Activated CD4-positive, alpha-beta T cell treated with anti-CD3 and anti-CD28 coated beads, Interleukin-2, amount 10 ng/mL, durations not matched to agents 24 days and 14 days (primary cell): ENCODE measurements at regions not wholly inside any gene's neighbourhood (a gene's known extent, or its start where the extent isn't known, plus 50 kb on each side); places are given as distances from the start of the nearest gene placed in this dataset.
"Not testable (repeated sequence)": the region's sequence is repeated elsewhere in the genome, so short reads cannot be mapped to it uniquely, and the experiment has no call there.

Experiments used
- DNase-seq: peaks from one replicate; pipeline ENCODE4 v3.0.0; 2022
- H3K27ac Mint-ChIP-seq: one replicate; pipeline ENCODE4 v1.8.0; 2022; ENCODE audit warnings: mild to moderate bottlenecking, mixed read lengths
- H3K27me3 Mint-ChIP-seq: one replicate; pipeline ENCODE4 v1.8.0; 2022; ENCODE audit warnings: mixed read lengths
- H3K36me3 Mint-ChIP-seq: one replicate; pipeline ENCODE4 v1.8.0; 2022; ENCODE audit warnings: low read depth, mild to moderate bottlenecking, mixed read lengths
- H3K4me1 Mint-ChIP-seq: one replicate; pipeline ENCODE4 v1.8.0; 2021; ENCODE audit warnings: mixed read lengths
- H3K4me3 Mint-ChIP-seq: one replicate; pipeline ENCODE4 v1.8.0; 2022; ENCODE audit warnings: mild to moderate bottlenecking, moderate library complexity, mixed read lengths
- H3K9me3 Mint-ChIP-seq: one replicate; pipeline ENCODE4 v1.8.0; 2021; ENCODE audit warnings: mixed read lengths
- intact Hi-C: fragments of 100-400 bp; cut with micrococcal nuclease; formaldehyde crosslinking; loops from one replicate; pipeline ENCODE4 v1.15.1; 2023

GRCh38 chr4:177494791-177495190, 52.6 kb upstream of the AGA start:
- Mint-ChIP-seq H3K9me3 (no peaks in the 10 kb centered on the region), H3K27me3 (no peaks in the 10 kb centered on the region), H3K36me3 (no peaks in the 10 kb centered on the region), H3K27ac (no peak overlapping the region), H3K4me3 (no peak overlapping the region), H3K4me1 (no peaks in the 10 kb centered on the region)
- intact Hi-C loops: no loop called here
- no peak for DNase-seq

GRCh38 chr4:177495626-177496025, 53.4 kb upstream of the AGA start:
- H3K36me3 Mint-ChIP-seq, H3K4me3 Mint-ChIP-seq, DNase-seq, H3K27me3 Mint-ChIP-seq, H3K9me3 Mint-ChIP-seq, intact Hi-C loops, H3K27ac Mint-ChIP-seq, H3K4me1 Mint-ChIP-seq: not testable (repeated sequence)

- no peak overlapping the region for H3K4me3 Mint-ChIP-seq
- peaks cover 3% of the 10 kb centered on the region for H3K9me3 Mint-ChIP-seq
- H3K4me1 Mint-ChIP-seq: peaks cover 11% of the 10 kb centered on the region
- H3K27me3 Mint-ChIP-seq: no peaks in the 10 kb centered on the region
- no peaks in the 10 kb centered on the region for H3K36me3 Mint-ChIP-seq
- intact Hi-C loops: no loop called here
- DNase-seq: no peak
- H3K27ac Mint-ChIP-seq: no peak overlapping the region
Measured at GRCh38 chr4:177499537-177499936, 57.3 kb upstream of the AGA start.

- intact Hi-C loops: no loop called here
- Mint-ChIP-seq H3K9me3 (peaks cover 3% of the 10 kb centered on the region), H3K4me1 (peaks cover 11% of the 10 kb centered on the region), H3K27ac (no peak overlapping the region), H3K4me3 (no peak overlapping the region), H3K27me3 (no peaks in the 10 kb centered on the region), H3K36me3 (no peaks in the 10 kb centered on the region)
- DNase-seq: no peak
Measured at GRCh38 chr4:177505171-177505615, 63.0 kb upstream of the AGA start.

GRCh38 chr4:177508662-177509061, 66.4 kb upstream of the AGA start:
- Mint-ChIP-seq H3K27me3 (no peaks in the 10 kb centered on the region), H3K36me3 (no peaks in the 10 kb centered on the region), H3K9me3 (no peaks in the 10 kb centered on the region), H3K4me3 (no peak overlapping the region), H3K4me1 (no peaks in the 10 kb centered on the region), H3K27ac (no peak overlapping the region)
- DNase-seq: no peak
- intact Hi-C loops: no loop called here

GRCh38 chr4:177509226-177509745, 67.0 kb upstream of the AGA start:
- H3K27me3 Mint-ChIP-seq: no peaks in the 10 kb centered on the region
- no peaks in the 10 kb centered on the region for H3K36me3 Mint-ChIP-seq
- no peak for DNase-seq
- intact Hi-C loops: no loop called here
- H3K27ac Mint-ChIP-seq: no peak overlapping the region
- H3K4me1 Mint-ChIP-seq: no peaks in the 10 kb centered on the region
- no peak overlapping the region for H3K4me3 Mint-ChIP-seq
- H3K9me3 Mint-ChIP-seq: no peaks in the 10 kb centered on the region

- Mint-ChIP-seq H3K9me3 (no peaks in the 10 kb centered on the region), H3K27ac (no peak overlapping the region), H3K36me3 (no peaks in the 10 kb centered on the region), H3K27me3 (no peaks in the 10 kb centered on the region), H3K4me1 (no peaks in the 10 kb centered on the region), H3K4me3 (no peak overlapping the region)
- DNase-seq: no peak
- intact Hi-C loops: no loop called here
Measured at GRCh38 chr4:177511611-177512010, 69.4 kb upstream of the AGA start.

GRCh38 chr4:177512646-177513045, 70.4 kb upstream of the AGA start:
- H3K9me3 Mint-ChIP-seq: no peaks in the 10 kb centered on the region
- H3K27ac Mint-ChIP-seq: no peak overlapping the region
- no peak overlapping the region for H3K4me3 Mint-ChIP-seq
- no peaks in the 10 kb centered on the region for H3K27me3 Mint-ChIP-seq
- DNase-seq: no peak
- H3K4me1 Mint-ChIP-seq: no peaks in the 10 kb centered on the region
- intact Hi-C loops: no loop called here
- no peaks in the 10 kb centered on the region for H3K36me3 Mint-ChIP-seq

GRCh38 chr4:177517862-177518261, 75.6 kb upstream of the AGA start:
- Mint-ChIP-seq H3K4me1 (no peaks in the 10 kb centered on the region), H3K4me3 (no peak overlapping the region), H3K36me3 (no peaks in the 10 kb centered on the region), H3K27me3 (no peaks in the 10 kb centered on the region), H3K27ac (no peak overlapping the region), H3K9me3 (peaks cover under 1% of the 10 kb centered on the region)
- intact Hi-C loops: no loop called here
- DNase-seq: no peak

- Mint-ChIP-seq H3K9me3 (peaks cover 4% of the 10 kb centered on the region), H3K4me1 (no peaks in the 10 kb centered on the region), H3K4me3 (no peak overlapping the region), H3K27me3 (no peaks in the 10 kb centered on the region), H3K36me3 (no peaks in the 10 kb centered on the region), H3K27ac (no peak overlapping the region)
- no peak for DNase-seq
- intact Hi-C loops: no loop called here
Measured at GRCh38 chr4:177519481-177520260, 77.4 kb upstream of the AGA start.

GRCh38 chr4:177528620-177529019, 86.4 kb upstream of the AGA start:
- intact Hi-C loops: no loop called here
- Mint-ChIP-seq H3K27ac (no peak overlapping the region), H3K27me3 (no peaks in the 10 kb centered on the region), H3K4me3 (no peak overlapping the region), H3K4me1 (no peaks in the 10 kb centered on the region), H3K9me3 (no peaks in the 10 kb centered on the region), H3K36me3 (no peaks in the 10 kb centered on the region)
- DNase-seq: no peak

GRCh38 chr4:177530561-177530960, 88.3 kb upstream of the AGA start:
- DNase-seq: no peak
- Mint-ChIP-seq H3K27ac (no peak overlapping the region), H3K4me3 (no peak overlapping the region), H3K4me1 (no peaks in the 10 kb centered on the region), H3K27me3 (no peaks in the 10 kb centered on the region), H3K9me3 (no peaks in the 10 kb centered on the region), H3K36me3 (no peaks in the 10 kb centered on the region)
- intact Hi-C loops: no loop called here

- no peak for DNase-seq
- Mint-ChIP-seq H3K27me3 (no peaks in the 10 kb centered on the region), H3K27ac (no peak overlapping the region), H3K36me3 (no peaks in the 10 kb centered on the region), H3K9me3 (no peaks in the 10 kb centered on the region), H3K4me1 (no peaks in the 10 kb centered on the region), H3K4me3 (no peak overlapping the region)
- intact Hi-C loops: no loop called here
Measured at GRCh38 chr4:177532358-177532757, 90.1 kb upstream of the AGA start.

GRCh38 chr4:177534841-177535240, 92.6 kb upstream of the AGA start:
- intact Hi-C loops, H3K4me1 Mint-ChIP-seq, H3K27ac Mint-ChIP-seq, DNase-seq, H3K36me3 Mint-ChIP-seq, H3K9me3 Mint-ChIP-seq, H3K27me3 Mint-ChIP-seq, H3K4me3 Mint-ChIP-seq: not testable (repeated sequence)

GRCh38 chr4:177546745-177547144, 104.5 kb upstream of the AGA start:
- no peak for DNase-seq
- no peak overlapping the region for H3K4me3 Mint-ChIP-seq
- no peaks in the 10 kb centered on the region for H3K4me1 Mint-ChIP-seq
- intact Hi-C loops: no loop called here
- H3K36me3 Mint-ChIP-seq: no peaks in the 10 kb centered on the region
- H3K9me3 Mint-ChIP-seq: no peaks in the 10 kb centered on the region
- no peak overlapping the region for H3K27ac Mint-ChIP-seq
- no peaks in the 10 kb centered on the region for H3K27me3 Mint-ChIP-seq
